AG04449 (cell line): ENCODE measurements at regions not wholly inside any gene's neighbourhood (a gene's known extent, or its start where the extent isn't known, plus 50 kb on each side); places are given as distances from the start of the nearest gene placed in this dataset.

ENCODE experiments used
- CTCF ChIA-PET: fragments of 350-600 bp; formaldehyde crosslinking; extraction: SDS; loops from one replicate; lab custom pipeline; 2021; ENCODE audit warnings: antibody characterized with exemption; lab: Yijun Ruan, JAX
- POLR2A ChIA-PET: fragments of 400-600, 350-600 bp; formaldehyde crosslinking; extraction: SDS; loops from one replicate; lab custom pipeline; 2020; ENCODE audit warnings: antibody characterized with exemption, inconsistent platforms; lab: Yijun Ruan, JAX
- DNase-seq: peaks from one replicate; pipeline ENCODE4 v3.0.0-alpha.2; 2010; ENCODE audit warnings: low read depth, low spot score
- H3K4me3 ChIP-seq: 2 replicates; pipeline ENCODE4 v1.5.1; 2011; ENCODE audit warnings: low read depth, mild to moderate bottlenecking, control low read depth, low read length
- TF ChIP-seq, protein P1 (sequence below): IDR thresholded peaks from one replicate; pipeline ENCODE4 v1.5.1; 2011; ENCODE audit warnings: mild to moderate bottlenecking, moderate library complexity, low read length, control low read depth, inconsistent platforms; ENCODE audit not compliant: insufficient read depth; ENCODE audit errors: missing control alignments

DNA sequence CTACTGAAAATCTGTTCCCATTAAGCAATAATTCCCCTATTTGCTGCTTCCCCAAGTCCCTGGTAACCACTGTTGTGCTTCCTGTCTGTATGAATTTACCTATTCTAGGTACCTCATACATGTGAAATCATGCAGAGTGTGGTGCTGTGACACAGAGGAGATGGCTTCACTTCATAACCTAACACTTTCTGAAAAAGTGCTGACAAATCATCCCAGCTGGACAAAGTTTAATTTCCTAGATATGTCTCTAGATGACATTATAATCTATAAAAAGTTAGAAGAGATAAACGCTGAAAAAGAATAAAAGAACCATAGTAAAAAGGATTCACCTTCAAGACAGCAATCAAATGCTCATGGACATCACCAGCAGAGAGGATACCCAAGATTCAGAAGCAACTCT lies 277.9 kb downstream of the SKIDA1 start:
- ChIA-PET POLR2A (no interaction called here), CTCF (no interaction called here)
- TF ChIP-seq, protein P1, sequence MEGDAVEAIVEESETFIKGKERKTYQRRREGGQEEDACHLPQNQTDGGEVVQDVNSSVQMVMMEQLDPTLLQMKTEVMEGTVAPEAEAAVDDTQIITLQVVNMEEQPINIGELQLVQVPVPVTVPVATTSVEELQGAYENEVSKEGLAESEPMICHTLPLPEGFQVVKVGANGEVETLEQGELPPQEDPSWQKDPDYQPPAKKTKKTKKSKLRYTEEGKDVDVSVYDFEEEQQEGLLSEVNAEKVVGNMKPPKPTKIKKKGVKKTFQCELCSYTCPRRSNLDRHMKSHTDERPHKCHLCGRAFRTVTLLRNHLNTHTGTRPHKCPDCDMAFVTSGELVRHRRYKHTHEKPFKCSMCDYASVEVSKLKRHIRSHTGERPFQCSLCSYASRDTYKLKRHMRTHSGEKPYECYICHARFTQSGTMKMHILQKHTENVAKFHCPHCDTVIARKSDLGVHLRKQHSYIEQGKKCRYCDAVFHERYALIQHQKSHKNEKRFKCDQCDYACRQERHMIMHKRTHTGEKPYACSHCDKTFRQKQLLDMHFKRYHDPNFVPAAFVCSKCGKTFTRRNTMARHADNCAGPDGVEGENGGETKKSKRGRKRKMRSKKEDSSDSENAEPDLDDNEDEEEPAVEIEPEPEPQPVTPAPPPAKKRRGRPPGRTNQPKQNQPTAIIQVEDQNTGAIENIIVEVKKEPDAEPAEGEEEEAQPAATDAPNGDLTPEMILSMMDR, result no peak
- no peak overlapping the region for H3K4me3 ChIP-seq
- no peak for DNase-seq

DNA sequence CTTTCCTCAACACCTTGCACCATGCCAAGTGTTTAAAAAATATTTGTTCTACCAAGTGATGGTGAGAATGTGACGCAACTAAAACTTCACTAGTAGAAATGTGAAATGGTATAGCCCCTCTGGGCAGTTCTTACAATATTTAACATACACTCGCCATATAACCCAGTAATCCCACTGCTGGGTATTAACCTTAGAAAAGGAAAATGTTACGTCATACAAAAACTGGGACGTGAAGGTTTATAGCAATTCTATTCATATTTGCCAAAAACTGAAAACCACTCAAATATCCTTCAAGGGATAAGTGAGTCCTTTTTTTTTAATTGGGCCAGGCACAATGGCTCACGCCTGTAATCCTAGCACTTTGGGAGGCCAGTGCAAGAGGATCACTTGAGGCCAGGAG lies 279.3 kb downstream of the SKIDA1 start:
- no peak overlapping the region for H3K4me3 ChIP-seq
- ChIA-PET POLR2A (no interaction called here), CTCF (no interaction called here)
- TF ChIP-seq, protein P1, result no peak
- no peak for DNase-seq

DNA sequence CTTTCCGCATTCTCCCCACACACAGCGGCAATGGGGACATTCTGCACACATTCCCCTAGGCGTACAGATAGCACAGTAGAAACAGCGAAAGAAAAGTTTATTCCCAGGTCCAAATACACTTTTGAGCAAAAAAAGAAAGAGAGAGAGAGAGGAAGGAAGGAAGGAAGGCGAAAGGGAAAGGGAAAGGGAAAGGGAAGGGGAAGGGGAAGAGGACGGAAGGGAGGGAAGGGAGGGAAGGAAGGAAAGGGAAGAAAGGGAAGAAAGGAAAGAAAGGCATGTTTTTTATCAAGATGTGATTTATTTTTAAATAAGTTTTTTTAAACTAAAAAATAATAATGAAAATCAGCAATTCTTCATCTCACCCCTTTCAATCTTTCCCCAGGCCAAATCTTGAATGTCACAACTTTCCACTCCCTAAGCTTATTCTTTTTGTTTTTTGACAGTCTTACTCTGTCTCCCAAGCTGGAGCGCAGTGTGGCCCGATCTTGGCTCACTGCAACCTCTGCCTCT lies 281.7 kb downstream of the SKIDA1 start:
- ChIA-PET POLR2A (no interaction called here), CTCF (no interaction called here)
- no peak overlapping the region for H3K4me3 ChIP-seq
- no peak for DNase-seq
- TF ChIP-seq, protein P1, result no peak

DNA sequence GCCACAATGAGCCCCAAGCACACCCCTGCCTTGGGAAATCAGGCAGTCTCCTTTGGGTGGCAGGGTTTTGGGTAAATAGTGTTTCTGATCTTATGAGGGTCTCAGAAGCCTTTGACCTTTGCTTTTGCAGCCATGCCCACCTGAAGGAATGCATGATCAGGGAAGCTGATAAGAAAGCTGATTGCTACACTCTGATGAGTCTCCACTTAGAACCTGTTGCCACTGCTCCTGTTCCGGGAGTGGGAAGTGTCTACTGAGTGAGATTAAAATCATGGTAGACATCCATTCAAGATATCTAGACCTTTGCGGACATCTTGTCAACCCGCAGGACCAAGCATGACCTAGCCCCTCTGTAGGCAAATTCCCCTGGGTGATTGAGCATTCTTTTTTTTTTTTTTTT lies 282.6 kb downstream of the SKIDA1 start:
- POLR2A ChIA-PET, result interaction anchor here (0.7 kb wide), 1 partner anchor 716 kb away, joined by 4 read pairs; no protein-coding TSS in a partner anchor
- H3K4me3 ChIP-seq, result no peak overlapping the region
- TF ChIP-seq, protein P1, result no peak
- DNase-seq, result no peak
- CTCF ChIA-PET, result interaction anchor here (0.7 kb wide), 1 partner anchor 133 kb away, joined by 3 read pairs; no protein-coding TSS in a partner anchor

DNA sequence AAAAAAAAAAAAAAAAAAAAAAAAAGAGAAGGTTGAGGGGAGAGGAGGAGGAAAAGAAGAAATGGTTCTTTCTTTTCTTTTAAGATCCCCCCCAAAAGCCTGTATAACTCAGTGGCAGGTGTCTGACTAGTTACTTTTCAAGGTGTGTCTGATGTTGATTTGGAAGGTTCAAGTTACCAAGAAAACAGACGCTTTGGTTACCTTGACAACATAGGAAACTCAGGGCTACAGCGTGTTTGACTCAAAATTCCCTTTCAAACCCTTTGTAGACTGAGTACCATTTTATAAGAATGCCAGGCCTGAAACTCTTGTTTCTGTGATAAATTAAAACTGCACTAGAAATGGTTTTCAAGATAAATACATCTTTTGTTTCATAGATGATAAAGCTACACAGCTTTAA lies 286.8 kb downstream of the SKIDA1 start:
- H3K4me3 ChIP-seq, result no peak overlapping the region
- ChIA-PET CTCF (interaction anchor here (0.7 to 1.1 kb wide), 2 partner anchors 39 to 160 kb away, joined by 3 read pairs; no protein-coding TSS in a partner anchor), POLR2A (no interaction called here)
- DNase-seq, result no peak
- TF ChIP-seq, protein P1, result no peak

DNA sequence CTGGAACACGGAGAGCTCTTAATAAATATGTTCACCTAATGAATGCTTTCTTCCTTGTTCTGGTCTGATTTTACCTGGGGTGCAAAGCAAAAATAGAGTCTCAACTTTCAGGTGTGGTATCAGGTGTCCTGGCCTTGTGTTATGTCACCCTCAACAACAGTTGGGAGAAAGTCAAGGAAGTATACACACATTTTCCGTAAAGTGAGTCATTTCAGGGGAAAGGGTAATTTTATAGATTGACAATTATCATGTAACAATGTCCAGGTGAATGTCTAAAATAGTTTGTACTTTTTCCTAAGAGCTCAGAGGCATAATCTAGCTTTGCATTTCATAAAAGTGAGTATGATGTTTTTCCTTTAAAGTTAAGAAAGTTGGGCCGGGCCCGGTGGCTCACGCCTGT lies 287.4 kb downstream of the SKIDA1 start:
- CTCF ChIA-PET, result no interaction called here
- no peak overlapping the region for H3K4me3 ChIP-seq
- POLR2A ChIA-PET, result no interaction called here
- TF ChIP-seq, protein P1, result no peak
- no peak for DNase-seq
